GM23338 (cell line): ENCODE measurements at regions not wholly inside any gene's neighbourhood (a gene's known extent, or its start where the extent isn't known, plus 50 kb on each side); places are given as distances from the start of the nearest gene placed in this dataset.

Experiments used
- ATAC-seq: fragments of 200-7000 bp; cut with Tn5 transposase; 3 replicates; pipeline ENCODE4 v1.9.1; 2020
- DNase-seq: peaks from one replicate; pipeline ENCODE4 v3.0.0-alpha.2; 2015; ENCODE audit warnings: low spot score
- H2AFZ ChIP-seq: fragments of 200-600 bp; sonication (generic); 2 replicates; pipeline ENCODE4 v1.8.0; 2016; ENCODE audit warnings: antibody characterized with exemption, mild to moderate bottlenecking, moderate library complexity
- H3F3A ChIP-seq: fragments of 200-600 bp; sonication (generic); replicated peaks from 2 replicates; pipeline ENCODE4 v1.8.0; 2017; ENCODE audit warnings: antibody characterized with exemption, mixed run types, low read depth
- H3K27ac ChIP-seq: fragments of 200-600 bp; sonication (generic); 2 replicates; pipeline ENCODE4 v1.6.1; 2016; ENCODE audit warnings: low read depth
- H3K27me3 ChIP-seq: fragments of 200-600 bp; sonication (generic); 2 replicates; pipeline ENCODE4 v1.8.0; 2016; ENCODE audit warnings: mild to moderate bottlenecking, mixed run types, moderate library complexity; ENCODE audit not compliant: insufficient read depth
- H3K36me3 ChIP-seq: fragments of 200-600 bp; sonication (generic); 2 replicates; pipeline ENCODE4 v1.8.0; 2016; ENCODE audit warnings: mild to moderate bottlenecking; ENCODE audit not compliant: insufficient read depth
- H3K4me1 ChIP-seq: fragments of 200-600 bp; sonication (generic); 2 replicates; pipeline ENCODE4 v1.8.0; 2016; ENCODE audit warnings: mild to moderate bottlenecking, moderate library complexity; ENCODE audit not compliant: insufficient read depth
- H3K4me2 ChIP-seq: fragments of 200-600 bp; sonication (generic); 2 replicates; pipeline ENCODE4 v1.7.1; 2017; ENCODE audit warnings: mixed run types
- H3K4me3 ChIP-seq: fragments of 200-600 bp; sonication (generic); 2 replicates; pipeline ENCODE4 v1.6.1; 2016; ENCODE audit warnings: mixed run types
- H3K79me2 ChIP-seq: fragments of 200-600 bp; sonication (generic); replicated peaks from 2 replicates; pipeline ENCODE4 v1.8.0; 2017; ENCODE audit warnings: mild to moderate bottlenecking; ENCODE audit not compliant: insufficient read depth
- H3K9me2 ChIP-seq: fragments of 200-600 bp; sonication (generic); 2 replicates; pipeline ENCODE4 v1.8.0; 2017; ENCODE audit not compliant: insufficient read depth
- H4K20me1 ChIP-seq: fragments of 200-600 bp; sonication (generic); replicated peaks from 2 replicates; pipeline ENCODE4 v1.8.0; 2017; ENCODE audit warnings: mild to moderate bottlenecking; ENCODE audit not compliant: insufficient read depth
- H3K27ac Mint-ChIP-seq: 2 replicates; pipeline ENCODE4 v1.8.0; 2020; ENCODE audit warnings: inconsistent platforms, mild to moderate bottlenecking, moderate library complexity, mixed read lengths
- H3K27me3 Mint-ChIP-seq: 3 replicates; pipeline ENCODE4 v1.8.0; 2022; ENCODE audit warnings: low read depth, mild to moderate bottlenecking, moderate library complexity, mixed read lengths, inconsistent platforms; ENCODE audit not compliant: insufficient read depth, poor library complexity
- H3K36me3 Mint-ChIP-seq: 3 replicates; pipeline ENCODE4 v1.8.0; 2021; ENCODE audit warnings: low read depth, mild to moderate bottlenecking, inconsistent platforms, moderate library complexity, mixed read lengths
- H3K4me1 Mint-ChIP-seq: 3 replicates; pipeline ENCODE4 v1.8.0; 2020; ENCODE audit warnings: mild to moderate bottlenecking, inconsistent platforms, mixed read lengths
- H3K4me3 Mint-ChIP-seq: 3 replicates; pipeline ENCODE4 v1.8.0; 2021; ENCODE audit warnings: moderate library complexity, mild to moderate bottlenecking, inconsistent platforms, mixed read lengths
- H3K9me3 Mint-ChIP-seq: 3 replicates; pipeline ENCODE4 v1.8.0; 2020; ENCODE audit warnings: moderate library complexity, mild to moderate bottlenecking, inconsistent platforms, mixed read lengths
- CREB1 ChIP-seq: fragments of 250-450 bp; sonication (Bioruptor Pico); IDR thresholded peaks from 2 replicates; pipeline ENCODE4 v1.5.0; 2020; ENCODE audit warnings: low read depth, mild to moderate bottlenecking, moderate library complexity
- CTCF ChIP-seq, 2 experiments: fragments of 200-600 bp in 1 of 2; sonication (generic) in 1 of 2; conservative IDR thresholded peaks; 2 replicates each; pipeline versions ENCODE4 v1.5.1 to v1.6.1; 2016 to 2017; ENCODE audit warnings: antibody characterized with exemption in 2 of 2, low read depth in 2 of 2, mild to moderate bottlenecking in 2 of 2, moderate library complexity in 1 of 2
- ETS1 ChIP-seq: IDR thresholded peaks from 2 replicates; pipeline ENCODE4 v1.6.1; 2016; ENCODE audit warnings: antibody characterized with exemption
- EZH2 ChIP-seq: fragments of 200-600 bp; sonication (generic); IDR thresholded peaks from one replicate; pipeline ENCODE4 v1.8.0; 2017; ENCODE audit warnings: antibody characterized with exemption, mild to moderate bottlenecking, low read depth; ENCODE audit not compliant: unreplicated experiment
- EZH2phosphoT487 ChIP-seq: fragments of 200-600 bp; sonication (generic); IDR thresholded peaks from one replicate; pipeline ENCODE4 v1.8.1; 2018; ENCODE audit warnings: antibody characterized with exemption; ENCODE audit not compliant: unreplicated experiment
- JUNB ChIP-seq: IDR thresholded peaks from one replicate; pipeline ENCODE4 v1.6.1; 2016; ENCODE audit warnings: antibody characterized with exemption; ENCODE audit not compliant: unreplicated experiment
- NANOG ChIP-seq: IDR thresholded peaks from 2 replicates; pipeline ENCODE4 v1.6.1; 2016; ENCODE audit warnings: antibody characterized with exemption, borderline replicate concordance
- POLR2AphosphoS5 ChIP-seq: IDR thresholded peaks from 2 replicates; pipeline ENCODE4 v1.6.1; 2016; ENCODE audit warnings: antibody characterized with exemption, low read depth
- REST ChIP-seq: IDR thresholded peaks from one replicate; pipeline ENCODE4 v1.6.1; 2018; ENCODE audit warnings: antibody characterized with exemption; ENCODE audit not compliant: unreplicated experiment
- STAT1 ChIP-seq: IDR thresholded peaks from one replicate; pipeline ENCODE4 v1.6.1; 2016; ENCODE audit warnings: antibody characterized with exemption; ENCODE audit not compliant: unreplicated experiment
- ZNF114 ChIP-seq: fragments of 250-450 bp; sonication (Bioruptor Pico); IDR thresholded peaks from 2 replicates; pipeline ENCODE4 v1.5.0; 2020; ENCODE audit warnings: mild to moderate bottlenecking, moderate library complexity
- ZNF331 ChIP-seq: fragments of 250-450 bp; sonication (Bioruptor Pico); IDR thresholded peaks from 2 replicates; pipeline ENCODE4 v1.5.0; 2020; ENCODE audit warnings: low read depth, mild to moderate bottlenecking, moderate library complexity
- ZNF462 ChIP-seq: fragments of 250-450 bp; sonication (Bioruptor Pico); IDR thresholded peaks from 2 replicates; pipeline ENCODE4 v1.5.0; 2020; ENCODE audit warnings: mild to moderate bottlenecking, moderate library complexity

GRCh38 chr17:12229335-12229734, 208.7 kb downstream of the MAP2K4 start:
- no peaks in the 10 kb centered on the region for H3K36me3 ChIP-seq
- no peak for TF ChIP-seq POLR2AphosphoS5
- no peak for TF ChIP-seq NANOG
- TF ChIP-seq EZH2phosphoT487 = no peak
- TF ChIP-seq ZNF331 (CRISPR knock-in tag) = no peak
- TF ChIP-seq CREB1 (CRISPR knock-in tag) = no peak
- no peak for TF ChIP-seq EZH2
- no peak for TF ChIP-seq ZNF462 (CRISPR knock-in tag)
- TF ChIP-seq JUNB = no peak
- TF ChIP-seq STAT1 = no peak
- no peak for TF ChIP-seq ZNF114 (CRISPR knock-in tag)
- TF ChIP-seq CTCF (conservative IDR thresholded peaks at IDR 0.05; ENCODE audit: low read depth in 2 of 2) = no peak
- no peak for TF ChIP-seq REST
- TF ChIP-seq ETS1 = no peak
- no peak overlapping the region for H3K27ac Mint-ChIP-seq
- no peak overlapping the region for H3K4me3 ChIP-seq
- H4K20me1 ChIP-seq = no peaks in the 10 kb centered on the region
- no peak overlapping the region for H3K4me3 Mint-ChIP-seq
- H3F3A ChIP-seq = no peaks in the 10 kb centered on the region
- no peaks in the 10 kb centered on the region for H3K27me3 ChIP-seq
- no peaks in the 10 kb centered on the region for H3K36me3 Mint-ChIP-seq
- H3K4me1 ChIP-seq = no peaks in the 10 kb centered on the region
- ATAC-seq (no peak), DNase-seq (no peak)
- H3K9me3 Mint-ChIP-seq = no peaks in the 10 kb centered on the region
- no peaks in the 10 kb centered on the region for H3K4me1 Mint-ChIP-seq
- 0 out of 2 replicates have a peak, but pooled peaks cover 2% of the 10 kb centered on the region for H3K9me2 ChIP-seq
- no peak overlapping the region for H3K27ac ChIP-seq
- H3K4me2 ChIP-seq = no peak overlapping the region
- peaks cover 4% of the 10 kb centered on the region for H3K27me3 Mint-ChIP-seq
- H2AFZ ChIP-seq = no peak overlapping the region
- H3K79me2 ChIP-seq = no peaks in the 10 kb centered on the region
